ENCODE measurements at regions not wholly inside any gene's neighbourhood (a gene's known extent, or its start where the extent isn't known, plus 50 kb on each side); places are given as distances from the start of the nearest gene placed in this dataset.

DNA sequence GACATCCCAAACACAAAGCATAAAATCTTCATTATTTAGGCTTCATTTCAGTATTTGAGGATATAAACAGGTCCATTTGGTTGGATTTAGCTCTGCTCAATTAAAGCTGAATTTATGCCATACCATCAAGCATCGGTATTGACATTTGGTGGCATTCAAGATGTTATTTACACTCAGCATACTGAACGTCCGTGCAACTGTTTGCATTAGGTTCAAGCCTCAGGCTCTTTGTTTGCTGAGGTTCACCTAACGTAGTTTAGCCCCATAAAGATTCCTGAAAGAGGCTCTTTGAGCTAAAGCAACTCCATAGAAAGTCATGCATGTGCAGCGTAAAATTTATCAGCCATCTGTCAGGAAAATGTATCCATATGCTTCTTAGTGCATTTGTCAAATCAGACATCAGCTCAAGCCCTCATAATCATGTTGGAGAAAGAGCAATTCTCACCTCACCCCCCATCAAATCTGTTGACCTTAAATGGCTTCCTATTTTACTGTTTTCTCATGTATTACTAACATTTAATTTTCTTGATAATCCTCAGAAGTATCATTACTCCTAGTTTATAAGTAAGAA, 366.9 kb downstream of the EPHA4 start:
- DNase-seq: no peak
- H4K91ac ChIP-seq (ENCODE audit: low read length): no peak overlapping the region
- H2BK15ac ChIP-seq (ENCODE audit: low read depth, poor library complexity, severe bottlenecking): no peak overlapping the region
- H3K4me1 ChIP-seq (ENCODE audit: control insufficient read depth, insufficient read depth, low read depth, low read length): no peaks in the 10 kb centered on the region
- no peak overlapping the region for H2AK5ac ChIP-seq (ENCODE audit: low read length, severe bottlenecking)
- no peak overlapping the region for H3K23ac ChIP-seq (ENCODE audit: low read length in 2 of 2)
- no peaks in the 10 kb centered on the region for H3K79me1 ChIP-seq (replicated peaks; ENCODE audit: low read length, poor library complexity, severe bottlenecking)
- H3K14ac ChIP-seq (ENCODE audit: low read length in 2 of 2): no peak overlapping the region
- no peak overlapping the region for H4K8ac ChIP-seq (ENCODE audit: low read length)
- no peak overlapping the region for H3K18ac ChIP-seq (ENCODE audit: low read depth in 1 of 2, low read length in 2 of 2)
- no peak overlapping the region for H2AFZ ChIP-seq (ENCODE audit: low read depth, low read length)
- H3K27me3 ChIP-seq (ENCODE audit: control insufficient read depth in 1 of 2, insufficient read depth in 1 of 2, low read length in 2 of 2): no peaks in the 10 kb centered on the region
- H3K9me3 ChIP-seq (ENCODE audit: control insufficient read depth, low read length): no peaks in the 10 kb centered on the region
- H3K36me3 ChIP-seq (ENCODE audit: control insufficient read depth in 1 of 2, insufficient read depth in 2 of 2, low read depth in 1 of 2, low read length in 2 of 2): no peaks in the 10 kb centered on the region
- H2BK12ac ChIP-seq (ENCODE audit: low read length in 2 of 2): no peak overlapping the region
- no peak overlapping the region for H3K4me2 ChIP-seq (ENCODE audit: low read length, poor library complexity, severe bottlenecking)
- 70% methylated on average over 5 of the region's 5 CpGs for WGBS
- no peak overlapping the region for H3K4ac ChIP-seq (ENCODE audit: low read depth in 1 of 2, low read length in 2 of 2)
- no peak overlapping the region for H2BK120ac ChIP-seq (ENCODE audit: low read depth, low read length)
- no peak overlapping the region for H3K27ac ChIP-seq (ENCODE audit: low read length, poor library complexity, severe bottlenecking)
- H3K4me3 ChIP-seq (ENCODE audit: insufficient read depth in 1 of 2, low read depth in 1 of 2, low read length in 2 of 2): no peak overlapping the region
- no peak overlapping the region for H2BK5ac ChIP-seq (ENCODE audit: low read depth, low read length, poor library complexity, severe bottlenecking)
- no peak overlapping the region for H3K9ac ChIP-seq (ENCODE audit: low read length)

DNA sequence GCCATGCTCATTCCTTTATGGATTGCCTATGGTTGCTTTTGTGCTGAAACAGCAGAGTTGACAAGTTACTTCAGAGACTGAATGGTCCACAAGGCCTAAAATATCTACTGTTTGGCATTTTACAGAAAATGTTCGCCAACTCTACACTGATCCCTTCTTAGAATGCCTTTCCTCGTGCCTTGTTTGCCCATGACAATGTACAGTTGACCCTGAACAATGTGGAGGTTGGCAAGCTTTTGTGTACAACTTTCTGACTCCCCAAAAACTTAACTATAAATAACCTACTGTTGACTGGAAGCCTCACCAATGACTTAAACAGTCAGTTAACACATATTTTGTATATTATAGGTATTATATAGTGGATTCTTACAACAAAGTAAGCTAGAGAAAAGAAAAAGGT, 361.4 kb downstream of the EPHA4 start:
- H3K79me1 ChIP-seq (replicated peaks; ENCODE audit: low read length, poor library complexity, severe bottlenecking): no peaks in the 10 kb centered on the region
- no peak for DNase-seq
- H3K27me3 ChIP-seq (ENCODE audit: control insufficient read depth in 1 of 2, insufficient read depth in 1 of 2, low read length in 2 of 2): no peaks in the 10 kb centered on the region
- H4K91ac ChIP-seq (ENCODE audit: low read length): no peak overlapping the region
- no peak overlapping the region for H2AK5ac ChIP-seq (ENCODE audit: low read length, severe bottlenecking)
- H2BK120ac ChIP-seq (ENCODE audit: low read depth, low read length): no peak overlapping the region
- no peak overlapping the region for H2BK5ac ChIP-seq (ENCODE audit: low read depth, low read length, poor library complexity, severe bottlenecking)
- no peak overlapping the region for H3K4me3 ChIP-seq (ENCODE audit: insufficient read depth in 1 of 2, low read depth in 1 of 2, low read length in 2 of 2)
- 78% methylated on average over 2 of the region's 2 CpGs for WGBS
- no peaks in the 10 kb centered on the region for H3K36me3 ChIP-seq (ENCODE audit: control insufficient read depth in 1 of 2, insufficient read depth in 2 of 2, low read depth in 1 of 2, low read length in 2 of 2)
- H3K4me1 ChIP-seq (ENCODE audit: control insufficient read depth, insufficient read depth, low read depth, low read length): no peaks in the 10 kb centered on the region
- no peak overlapping the region for H2BK15ac ChIP-seq (ENCODE audit: low read depth, poor library complexity, severe bottlenecking)
- no peak overlapping the region for H3K4ac ChIP-seq (ENCODE audit: low read depth in 1 of 2, low read length in 2 of 2)
- no peak overlapping the region for H2AFZ ChIP-seq (ENCODE audit: low read depth, low read length)
- no peak overlapping the region for H3K18ac ChIP-seq (ENCODE audit: low read depth in 1 of 2, low read length in 2 of 2)
- H3K14ac ChIP-seq (ENCODE audit: low read length in 2 of 2): no peak overlapping the region
- H3K23ac ChIP-seq (ENCODE audit: low read length in 2 of 2): no peak overlapping the region
- no peak overlapping the region for H2BK12ac ChIP-seq (ENCODE audit: low read length in 2 of 2)
- H3K27ac ChIP-seq (ENCODE audit: low read length, poor library complexity, severe bottlenecking): no peak overlapping the region
- no peaks in the 10 kb centered on the region for H3K9me3 ChIP-seq (ENCODE audit: control insufficient read depth, low read length)
- no peak overlapping the region for H3K9ac ChIP-seq (ENCODE audit: low read length)
- no peak overlapping the region for H3K4me2 ChIP-seq (ENCODE audit: low read length, poor library complexity, severe bottlenecking)
- H4K8ac ChIP-seq (ENCODE audit: low read length): no peak overlapping the region

DNA sequence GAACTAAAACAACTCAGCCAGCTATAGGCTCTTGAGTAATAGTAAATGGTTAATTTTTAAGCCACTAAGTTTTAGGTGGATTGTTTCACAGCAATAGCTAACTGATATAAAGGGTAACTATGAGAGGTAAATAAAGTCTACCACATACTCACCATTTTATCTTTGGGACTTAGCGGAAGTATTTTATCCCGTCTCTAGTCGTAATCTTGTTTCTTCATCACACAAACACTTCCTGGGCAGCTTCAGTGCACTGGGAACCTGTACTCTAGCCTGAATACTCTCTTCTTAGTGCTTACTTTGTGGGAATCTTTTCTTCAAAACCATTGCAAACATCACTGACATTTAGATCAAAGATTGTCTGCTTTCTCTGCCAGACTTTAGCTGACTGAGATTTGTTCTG, 360.5 kb downstream of the EPHA4 start:
- H2BK15ac ChIP-seq (ENCODE audit: low read depth, poor library complexity, severe bottlenecking): no peak overlapping the region
- whole genome bisulfite sequencing: 98% methylated on average over 3 of the region's 3 CpGs
- no peak overlapping the region for H3K4me2 ChIP-seq (ENCODE audit: low read length, poor library complexity, severe bottlenecking)
- H3K36me3 ChIP-seq (ENCODE audit: control insufficient read depth in 1 of 2, insufficient read depth in 2 of 2, low read depth in 1 of 2, low read length in 2 of 2): no peaks in the 10 kb centered on the region
- no peaks in the 10 kb centered on the region for H3K79me1 ChIP-seq (replicated peaks; ENCODE audit: low read length, poor library complexity, severe bottlenecking)
- H4K91ac ChIP-seq (ENCODE audit: low read length): no peak overlapping the region
- H2BK5ac ChIP-seq (ENCODE audit: low read depth, low read length, poor library complexity, severe bottlenecking): no peak overlapping the region
- H3K9ac ChIP-seq (ENCODE audit: low read length): no peak overlapping the region
- no peak overlapping the region for H3K27ac ChIP-seq (ENCODE audit: low read length, poor library complexity, severe bottlenecking)
- no peak overlapping the region for H4K8ac ChIP-seq (ENCODE audit: low read length)
- no peak overlapping the region for H3K14ac ChIP-seq (ENCODE audit: low read length in 2 of 2)
- no peaks in the 10 kb centered on the region for H3K4me1 ChIP-seq (ENCODE audit: control insufficient read depth, insufficient read depth, low read depth, low read length)
- no peak overlapping the region for H3K4me3 ChIP-seq (ENCODE audit: insufficient read depth in 1 of 2, low read depth in 1 of 2, low read length in 2 of 2)
- H3K18ac ChIP-seq (ENCODE audit: low read depth in 1 of 2, low read length in 2 of 2): no peak overlapping the region
- no peak overlapping the region for H2AFZ ChIP-seq (ENCODE audit: low read depth, low read length)
- H3K9me3 ChIP-seq (ENCODE audit: control insufficient read depth, low read length): no peaks in the 10 kb centered on the region
- DNase-seq: no peak
- H3K27me3 ChIP-seq (ENCODE audit: control insufficient read depth in 1 of 2, insufficient read depth in 1 of 2, low read length in 2 of 2): no peaks in the 10 kb centered on the region
- H2BK120ac ChIP-seq (ENCODE audit: low read depth, low read length): no peak overlapping the region
- no peak overlapping the region for H2BK12ac ChIP-seq (ENCODE audit: low read length in 2 of 2)
- no peak overlapping the region for H3K23ac ChIP-seq (ENCODE audit: low read length in 2 of 2)
- no peak overlapping the region for H3K4ac ChIP-seq (ENCODE audit: low read depth in 1 of 2, low read length in 2 of 2)
- no peak overlapping the region for H2AK5ac ChIP-seq (ENCODE audit: low read length, severe bottlenecking)

DNA sequence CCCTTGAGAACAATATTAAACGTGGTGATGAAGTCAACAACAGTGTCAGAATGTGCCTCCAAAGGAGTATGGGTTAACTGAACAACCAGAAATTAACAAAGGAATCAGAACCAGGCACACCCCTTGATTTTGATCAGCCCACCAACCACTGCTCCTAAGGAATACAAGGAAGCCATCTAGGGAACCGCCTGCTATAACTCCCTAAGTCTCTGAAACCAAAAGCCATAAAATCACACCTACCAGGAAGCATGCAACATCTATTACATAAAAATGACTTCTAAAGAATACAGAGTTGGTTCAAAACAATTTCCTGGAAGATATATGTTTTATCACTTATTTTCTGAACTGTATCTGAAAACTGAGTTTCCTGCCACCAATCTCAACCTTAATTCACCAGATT, 360.0 kb downstream of the EPHA4 start:
- no peak overlapping the region for H4K91ac ChIP-seq (ENCODE audit: low read length)
- no peaks in the 10 kb centered on the region for H3K79me1 ChIP-seq (replicated peaks; ENCODE audit: low read length, poor library complexity, severe bottlenecking)
- no peak overlapping the region for H3K27ac ChIP-seq (ENCODE audit: low read length, poor library complexity, severe bottlenecking)
- no peaks in the 10 kb centered on the region for H3K27me3 ChIP-seq (ENCODE audit: control insufficient read depth in 1 of 2, insufficient read depth in 1 of 2, low read length in 2 of 2)
- H3K9me3 ChIP-seq (ENCODE audit: control insufficient read depth, low read length): no peaks in the 10 kb centered on the region
- H2AFZ ChIP-seq (ENCODE audit: low read depth, low read length): no peak overlapping the region
- H3K14ac ChIP-seq (ENCODE audit: low read length in 2 of 2): no peak overlapping the region
- no peak overlapping the region for H2BK5ac ChIP-seq (ENCODE audit: low read depth, low read length, poor library complexity, severe bottlenecking)
- no peak overlapping the region for H2BK15ac ChIP-seq (ENCODE audit: low read depth, poor library complexity, severe bottlenecking)
- H2AK5ac ChIP-seq (ENCODE audit: low read length, severe bottlenecking): no peak overlapping the region
- WGBS: 68% methylated on average over 2 of the region's 2 CpGs
- no peak overlapping the region for H2BK12ac ChIP-seq (ENCODE audit: low read length in 2 of 2)
- no peak overlapping the region for H3K4ac ChIP-seq (ENCODE audit: low read depth in 1 of 2, low read length in 2 of 2)
- H3K9ac ChIP-seq (ENCODE audit: low read length): no peak overlapping the region
- H3K23ac ChIP-seq (ENCODE audit: low read length in 2 of 2): no peak overlapping the region
- no peak overlapping the region for H2BK120ac ChIP-seq (ENCODE audit: low read depth, low read length)
- no peaks in the 10 kb centered on the region for H3K4me1 ChIP-seq (ENCODE audit: control insufficient read depth, insufficient read depth, low read depth, low read length)
- no peak overlapping the region for H3K4me3 ChIP-seq (ENCODE audit: insufficient read depth in 1 of 2, low read depth in 1 of 2, low read length in 2 of 2)
- DNase-seq: no peak
- no peak overlapping the region for H4K8ac ChIP-seq (ENCODE audit: low read length)
- no peak overlapping the region for H3K18ac ChIP-seq (ENCODE audit: low read depth in 1 of 2, low read length in 2 of 2)
- H3K36me3 ChIP-seq (ENCODE audit: control insufficient read depth in 1 of 2, insufficient read depth in 2 of 2, low read depth in 1 of 2, low read length in 2 of 2): no peaks in the 10 kb centered on the region
- no peak overlapping the region for H3K4me2 ChIP-seq (ENCODE audit: low read length, poor library complexity, severe bottlenecking)

Data from mesenchymal stem cell (in vitro differentiated cells and primary cell).